ENCODE measurements at regions not wholly inside any gene's neighbourhood (a gene's known extent, or its start where the extent isn't known, plus 50 kb on each side); places are given as distances from the start of the nearest gene placed in this dataset.
"Not testable (repeated sequence)": the region's sequence is repeated elsewhere in the genome, so short reads cannot be mapped to it uniquely, and the experiment has no call there.

DNA sequence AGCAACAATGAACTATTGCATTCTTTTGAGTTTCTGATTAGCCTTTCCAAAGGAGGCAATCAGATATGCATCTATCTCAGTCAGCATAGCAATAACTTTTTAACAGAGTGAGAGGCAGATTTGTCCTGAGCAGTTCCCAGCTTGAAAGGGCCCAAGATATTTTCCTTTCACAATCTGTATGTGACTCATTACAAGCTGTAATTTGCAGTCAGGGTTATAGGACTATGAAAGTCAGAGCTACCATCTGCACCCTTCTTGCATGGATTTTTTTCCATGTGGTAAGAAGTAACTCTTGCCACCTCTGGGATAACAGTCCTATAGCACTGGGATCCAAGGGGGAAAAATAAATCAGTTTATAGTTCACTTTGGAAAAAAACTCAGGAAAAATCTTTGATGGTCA lies 318.2 kb upstream of the RGS17 start:
- Histone ChIP-seq H2BK5ac (ENCODE audit: insufficient read length, low read length) (no peak overlapping the region), H3K56ac (ENCODE audit: insufficient read length, low read depth, low read length) (no peak overlapping the region), H3K9me3 (ENCODE audit: control insufficient read depth, low read depth, low read length) (no peaks in the 10 kb centered on the region), H3K79me1 (ENCODE audit: insufficient read depth, low read depth, low read length, poor library complexity, severe bottlenecking) (no peaks in the 10 kb centered on the region), H2AFZ (ENCODE audit: low read length) (no peak overlapping the region), H3T11ph (ENCODE audit: low read length) (no peak overlapping the region), H2BK12ac (ENCODE audit: insufficient read length, low read depth, low read length) (no peak overlapping the region), H2BK20ac (ENCODE audit: low read depth, low read length, poor library complexity, severe bottlenecking) (no peak overlapping the region), H3K18ac (ENCODE audit: insufficient read length, low read depth, low read length) (no peak overlapping the region), H3K4ac (ENCODE audit: low read depth, low read length) (no peak overlapping the region), H2BK15ac (ENCODE audit: low read depth, low read length) (no peak overlapping the region), H3K14ac (ENCODE audit: insufficient read depth, low read length) (no peak overlapping the region), H3K4me2 (ENCODE audit: insufficient read depth, insufficient read length, low read length) (no peak overlapping the region), H4K5ac (ENCODE audit: insufficient read length, low read depth, low read length) (no peak overlapping the region), H3K23me2 (ENCODE audit: insufficient read length, low read depth, low read length, poor library complexity, severe bottlenecking) (no peaks in the 10 kb centered on the region), H3K4me1 (ENCODE audit: insufficient read depth, low read length) (peaks cover 5% of the 10 kb centered on the region; the same call in 1 of the 2 replicates), H3K23ac (ENCODE audit: insufficient read length, low read depth, low read length) (no peak overlapping the region), H4K20me1 (ENCODE audit: control insufficient read depth, insufficient read depth, insufficient read length) (no peaks in the 10 kb centered on the region), H3K27me3 (ENCODE audit: insufficient read depth, low read length) (no peaks in the 10 kb centered on the region), H3K9ac (ENCODE audit: extremely low read depth, insufficient read length, low read length) (no peak overlapping the region), H2BK120ac (ENCODE audit: low read depth, low read length, poor library complexity, severe bottlenecking) (no peak overlapping the region), H4K8ac (replicated peaks; ENCODE audit: insufficient read length, low read depth, low read length) (no peak overlapping the region), H2AK5ac (ENCODE audit: insufficient read length, low read length) (no peak overlapping the region), H3K79me2 (ENCODE audit: insufficient read depth, low read length) (no peaks in the 10 kb centered on the region), H4K91ac (ENCODE audit: insufficient read length, low read depth, low read length) (no peak overlapping the region), H3K27ac (ENCODE audit: insufficient read length, low read depth, low read length) (no peak overlapping the region)
- Mint-ChIP-seq H3K36me3 (ENCODE audit: insufficient read depth in 1 of 3, low read depth in 3 of 3) (peaks cover 10 to 29% (median 19%) of the 10 kb centered on the region in 3 experiments), H3K4me1 (peaks cover 18 to 19% of the 10 kb centered on the region in 2 experiments), H3K27me3 (ENCODE audit: low read depth) (peaks cover 2% of the 10 kb centered on the region; the same call in 1 of the 2 replicates), H3K9me3 (peaks cover 17 to 22% of the 10 kb centered on the region in 2 experiments), H3K27ac (peak overlapping the region in 1 of 3 experiments; percentile 63; a peak in 1 of 7 replicates), H3K4me3 (no peak overlapping the region; a peak in 1 of 5 replicates)
- TF ChIP-seq, protein P1, sequence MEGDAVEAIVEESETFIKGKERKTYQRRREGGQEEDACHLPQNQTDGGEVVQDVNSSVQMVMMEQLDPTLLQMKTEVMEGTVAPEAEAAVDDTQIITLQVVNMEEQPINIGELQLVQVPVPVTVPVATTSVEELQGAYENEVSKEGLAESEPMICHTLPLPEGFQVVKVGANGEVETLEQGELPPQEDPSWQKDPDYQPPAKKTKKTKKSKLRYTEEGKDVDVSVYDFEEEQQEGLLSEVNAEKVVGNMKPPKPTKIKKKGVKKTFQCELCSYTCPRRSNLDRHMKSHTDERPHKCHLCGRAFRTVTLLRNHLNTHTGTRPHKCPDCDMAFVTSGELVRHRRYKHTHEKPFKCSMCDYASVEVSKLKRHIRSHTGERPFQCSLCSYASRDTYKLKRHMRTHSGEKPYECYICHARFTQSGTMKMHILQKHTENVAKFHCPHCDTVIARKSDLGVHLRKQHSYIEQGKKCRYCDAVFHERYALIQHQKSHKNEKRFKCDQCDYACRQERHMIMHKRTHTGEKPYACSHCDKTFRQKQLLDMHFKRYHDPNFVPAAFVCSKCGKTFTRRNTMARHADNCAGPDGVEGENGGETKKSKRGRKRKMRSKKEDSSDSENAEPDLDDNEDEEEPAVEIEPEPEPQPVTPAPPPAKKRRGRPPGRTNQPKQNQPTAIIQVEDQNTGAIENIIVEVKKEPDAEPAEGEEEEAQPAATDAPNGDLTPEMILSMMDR (conservative IDR thresholded peaks at IDR 0.05) = no peak
- no peak for DNase-seq

DNA sequence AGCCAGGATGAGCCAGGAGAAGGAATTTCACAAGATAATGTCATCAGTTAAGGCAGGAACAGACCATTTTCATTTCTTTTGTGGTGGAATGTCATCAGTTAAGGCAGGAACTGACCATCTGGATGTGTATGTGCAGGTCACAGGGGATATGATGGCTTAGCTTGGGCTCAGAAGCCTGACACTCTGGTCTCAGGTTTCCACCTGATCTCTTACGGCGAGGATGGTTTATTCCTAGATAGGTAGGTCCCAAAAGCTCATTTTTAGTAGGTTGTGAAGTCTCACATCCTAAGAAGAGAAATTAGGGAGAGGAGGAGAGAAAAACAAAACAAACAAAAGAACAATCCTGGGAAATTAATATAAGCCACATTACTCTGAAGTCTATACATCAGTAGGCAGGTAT lies 311.7 kb upstream of the RGS17 start:
- H3K27ac Mint-ChIP-seq = peak overlapping the region; percentile 31 to 99 (median 95); a peak in 6 of 7 replicates

More for the DNA sequence above, 311.7 kb upstream of the RGS17 start:
- WGBS (ENCODE audit: extremely low coverage, insufficient read length, low lambda C conversion rate) = no CpG with 5 or more reads among the region's 2 CpGs
- not testable (repeated sequence) for H3K79me1 ChIP-seq (ENCODE audit: insufficient read depth, low read depth, low read length, poor library complexity, severe bottlenecking); H2BK5ac ChIP-seq (ENCODE audit: insufficient read length, low read length); DNase-seq; H3T11ph ChIP-seq (ENCODE audit: low read length); H3K14ac ChIP-seq (ENCODE audit: insufficient read depth, low read length); H4K8ac ChIP-seq (replicated peaks; ENCODE audit: insufficient read length, low read depth, low read length); H2AK5ac ChIP-seq (ENCODE audit: insufficient read length, low read length); H3K23me2 ChIP-seq (ENCODE audit: insufficient read length, low read depth, low read length, poor library complexity, severe bottlenecking); H2AFZ ChIP-seq (ENCODE audit: low read length); H3K23ac ChIP-seq (ENCODE audit: insufficient read length, low read depth, low read length); H3K9me3 ChIP-seq (ENCODE audit: control insufficient read depth, low read depth, low read length); H2BK20ac ChIP-seq (ENCODE audit: low read depth, low read length, poor library complexity, severe bottlenecking); H3K4me1 ChIP-seq (ENCODE audit: insufficient read depth, low read length); H3K27me3 Mint-ChIP-seq (ENCODE audit: low read depth); H3K9ac ChIP-seq (ENCODE audit: extremely low read depth, insufficient read length, low read length); H2BK12ac ChIP-seq (ENCODE audit: insufficient read length, low read depth, low read length); H4K5ac ChIP-seq (ENCODE audit: insufficient read length, low read depth, low read length); H3K79me2 ChIP-seq (ENCODE audit: insufficient read depth, low read length); H4K20me1 ChIP-seq (ENCODE audit: control insufficient read depth, insufficient read depth, insufficient read length); H2BK120ac ChIP-seq (ENCODE audit: low read depth, low read length, poor library complexity, severe bottlenecking); H3K56ac ChIP-seq (ENCODE audit: insufficient read length, low read depth, low read length); H4K91ac ChIP-seq (ENCODE audit: insufficient read length, low read depth, low read length); H3K27ac ChIP-seq (ENCODE audit: insufficient read length, low read depth, low read length); H3K18ac ChIP-seq (ENCODE audit: insufficient read length, low read depth, low read length); H3K4me2 ChIP-seq (ENCODE audit: insufficient read depth, insufficient read length, low read length); H3K4ac ChIP-seq (ENCODE audit: low read depth, low read length); H3K27me3 ChIP-seq (ENCODE audit: insufficient read depth, low read length); H2BK15ac ChIP-seq (ENCODE audit: low read depth, low read length)
- Mint-ChIP-seq H3K9me3 (peaks cover 20 to 27% of the 10 kb centered on the region in 2 experiments), H3K4me1 (peaks cover 40 to 41% of the 10 kb centered on the region in 2 experiments), H3K36me3 (ENCODE audit: insufficient read depth in 1 of 3, low read depth in 3 of 3) (peaks cover 17 to 25% (median 22%) of the 10 kb centered on the region in 3 experiments), H3K4me3 (peak overlapping the region in 1 of 2 experiments; percentile 27; a peak in 1 of 5 replicates)
